ENCODE measurements at regions not wholly inside any gene's neighbourhood (a gene's known extent, or its start where the extent isn't known, plus 50 kb on each side); places are given as distances from the start of the nearest gene placed in this dataset.

GRCh38 chr7:47125529-47125928 lies 456.4 kb downstream of the TNS3 start (continued):
- TF ChIP-seq PHF8 (conservative IDR thresholded peaks at IDR 0.05; ENCODE audit: low read depth, low read length): no peak

Data from H1 (cell line).